PFSK-1 (cell line): ENCODE measurements at regions not wholly inside any gene's neighbourhood (a gene's known extent, or its start where the extent isn't known, plus 50 kb on each side); places are given as distances from the start of the nearest gene placed in this dataset.

Experiments used
- FOXP2 ChIP-seq: optimal IDR thresholded peaks from 2 replicates; pipeline ENCODE3; 2011; ENCODE audit warnings: borderline replicate concordance, control low read depth, inconsistent platforms; ENCODE audit not compliant: insufficient read depth; ENCODE audit errors: extremely low read length, extremely low read depth
- POLR2AphosphoS5 ChIP-seq: IDR thresholded peaks from 2 replicates; pipeline ENCODE4 v1.6.1; 2012; ENCODE audit warnings: low read depth, mild to moderate bottlenecking, control low read depth, low read length, moderate library complexity
- SIN3A ChIP-seq: IDR thresholded peaks from 2 replicates; pipeline ENCODE4 v1.6.1; 2012; ENCODE audit warnings: mild to moderate bottlenecking, low read length, moderate library complexity, borderline replicate concordance; ENCODE audit not compliant: insufficient read depth
- TAF1 ChIP-seq: IDR thresholded peaks from 2 replicates; pipeline ENCODE4 v1.6.1; 2012; ENCODE audit warnings: low read length, control low read depth, borderline replicate concordance; ENCODE audit not compliant: insufficient read depth
- TF ChIP-seq, protein P1 (sequence below), 2 experiments: IDR thresholded peaks; 2 replicates each; pipeline versions ENCODE4 v1.6.1 to v1.8.0; 2011 to 2012; ENCODE audit warnings: low read depth in 2 of 2, low read length in 2 of 2, control low read depth in 1 of 2, inconsistent platforms in 1 of 2, mild to moderate bottlenecking in 1 of 2, moderate library complexity in 1 of 2; ENCODE audit not compliant: insufficient read depth in 1 of 2

DNA sequence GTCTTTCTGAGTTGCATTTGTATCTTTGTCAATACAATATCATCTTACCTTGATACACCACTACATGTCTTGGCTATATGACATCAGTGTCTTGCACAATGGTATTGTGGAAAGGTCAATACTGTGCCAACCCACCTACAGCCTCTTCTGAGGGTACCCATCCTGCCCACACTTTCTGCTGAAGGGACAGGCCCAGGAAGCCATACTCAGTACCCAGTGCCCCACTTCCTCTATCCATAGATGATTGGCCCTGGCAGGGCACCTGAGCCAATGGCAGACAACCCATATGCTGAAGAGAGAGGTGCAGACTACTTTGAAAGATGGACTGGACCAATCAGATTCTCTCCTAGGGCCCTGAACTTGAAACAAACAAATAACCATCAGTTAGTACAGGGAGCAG is 152.0 kb upstream of the ADO start:
- TF ChIP-seq POLR2AphosphoS5 (no peak), SIN3A (no peak), TAF1 (no peak), FOXP2 (no peak)
- TF ChIP-seq, protein P1, sequence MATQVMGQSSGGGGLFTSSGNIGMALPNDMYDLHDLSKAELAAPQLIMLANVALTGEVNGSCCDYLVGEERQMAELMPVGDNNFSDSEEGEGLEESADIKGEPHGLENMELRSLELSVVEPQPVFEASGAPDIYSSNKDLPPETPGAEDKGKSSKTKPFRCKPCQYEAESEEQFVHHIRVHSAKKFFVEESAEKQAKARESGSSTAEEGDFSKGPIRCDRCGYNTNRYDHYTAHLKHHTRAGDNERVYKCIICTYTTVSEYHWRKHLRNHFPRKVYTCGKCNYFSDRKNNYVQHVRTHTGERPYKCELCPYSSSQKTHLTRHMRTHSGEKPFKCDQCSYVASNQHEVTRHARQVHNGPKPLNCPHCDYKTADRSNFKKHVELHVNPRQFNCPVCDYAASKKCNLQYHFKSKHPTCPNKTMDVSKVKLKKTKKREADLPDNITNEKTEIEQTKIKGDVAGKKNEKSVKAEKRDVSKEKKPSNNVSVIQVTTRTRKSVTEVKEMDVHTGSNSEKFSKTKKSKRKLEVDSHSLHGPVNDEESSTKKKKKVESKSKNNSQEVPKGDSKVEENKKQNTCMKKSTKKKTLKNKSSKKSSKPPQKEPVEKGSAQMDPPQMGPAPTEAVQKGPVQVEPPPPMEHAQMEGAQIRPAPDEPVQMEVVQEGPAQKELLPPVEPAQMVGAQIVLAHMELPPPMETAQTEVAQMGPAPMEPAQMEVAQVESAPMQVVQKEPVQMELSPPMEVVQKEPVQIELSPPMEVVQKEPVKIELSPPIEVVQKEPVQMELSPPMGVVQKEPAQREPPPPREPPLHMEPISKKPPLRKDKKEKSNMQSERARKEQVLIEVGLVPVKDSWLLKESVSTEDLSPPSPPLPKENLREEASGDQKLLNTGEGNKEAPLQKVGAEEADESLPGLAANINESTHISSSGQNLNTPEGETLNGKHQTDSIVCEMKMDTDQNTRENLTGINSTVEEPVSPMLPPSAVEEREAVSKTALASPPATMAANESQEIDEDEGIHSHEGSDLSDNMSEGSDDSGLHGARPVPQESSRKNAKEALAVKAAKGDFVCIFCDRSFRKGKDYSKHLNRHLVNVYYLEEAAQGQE (IDR thresholded peaks at IDR 0.05; ENCODE audit: insufficient read depth in 1 of 2, low read depth in 2 of 2, low read length in 2 of 2), result no peak
